C4-2B (cell line): ENCODE measurements at regions not wholly inside any gene's neighbourhood (a gene's known extent, or its start where the extent isn't known, plus 50 kb on each side); places are given as distances from the start of the nearest gene placed in this dataset.

Experiments used
- CTCF ChIP-seq: fragments of 450-650 bp; conservative IDR thresholded peaks from 2 replicates; pipeline ENCODE4 v1.5.1; 2017; ENCODE audit warnings: mild to moderate bottlenecking
- ZFX ChIP-seq: fragments of 450-650 bp; IDR thresholded peaks from 2 replicates; pipeline ENCODE4 v1.6.1; 2017

- TF ChIP-seq CTCF (no peak), ZFX (no peak)
Observed at GRCh38 chr13:75225288-75226032, 256.5 kb downstream of the TBC1D4 start.
